Colonic mucosa (tissue), 4 donors: ENCODE measurements at regions not wholly inside any gene's neighbourhood (a gene's known extent, or its start where the extent isn't known, plus 50 kb on each side); places are given as distances from the start of the nearest gene placed in this dataset.

Experiments
- DNase-seq: peaks from one replicate; pipeline ENCODE4 v3.0.0-alpha.2; 2020
- H3K27ac ChIP-seq: fragments of 200-600 bp; one replicate; pipeline ENCODE4 v1.8.0; 2021
- H3K27me3 ChIP-seq: fragments of 200-600 bp; one replicate; pipeline ENCODE4 v1.8.0; 2021
- H3K36me3 ChIP-seq: fragments of 200-600 bp; one replicate; pipeline ENCODE4 v1.8.0; 2021
- H3K4me1 ChIP-seq: fragments of 200-600 bp; one replicate; pipeline ENCODE4 v1.8.0; 2021; ENCODE audit warnings: mild to moderate bottlenecking
- H3K4me3 ChIP-seq: fragments of 200-600 bp; one replicate; pipeline ENCODE4 v1.8.0; 2021
- H3K9ac ChIP-seq, 2 donors: one replicate each; pipeline ENCODE4 v1.7.0; 2013; ENCODE audit warnings: control low read depth in 2 of 2, low read depth in 2 of 2, low read length in 2 of 2
- H3K9me3 ChIP-seq: fragments of 200-600 bp; one replicate; pipeline ENCODE4 v1.8.0; 2021
- CTCF ChIP-seq: fragments of 200-600 bp; IDR thresholded peaks from one replicate; pipeline ENCODE4 v1.8.0; 2022; ENCODE audit warnings: antibody characterized with exemption, mild to moderate bottlenecking
- intact Hi-C: fragments of 100-400 bp; cut with DNase I; formaldehyde crosslinking; loops from one replicate; pipeline ENCODE4 v1.14.1; 2022
- donor health status: healthy.
- donor health status: DM: no; HTN: no; CAD: no.
- donor health status: DM: no; HTN: no; CAD: no.

GRCh38 chr2:128559533-128560515, 241.2 kb upstream of the HS6ST1 start:
- no peak for TF ChIP-seq CTCF
- no peak overlapping the region for H3K9ac ChIP-seq
- H3K9me3 ChIP-seq, result no peaks in the 10 kb centered on the region
- no peak for DNase-seq
- intact Hi-C loops, result no loop called here
- no peak overlapping the region for H3K27ac ChIP-seq
- H3K4me1 ChIP-seq, result no peaks in the 10 kb centered on the region
- H3K4me3 ChIP-seq, result no peak overlapping the region
- H3K36me3 ChIP-seq, result no peaks in the 10 kb centered on the region
- no peaks in the 10 kb centered on the region for H3K27me3 ChIP-seq

- Histone ChIP-seq H3K4me1 (no peaks in the 10 kb centered on the region), H3K9ac (no peak overlapping the region), H3K27me3 (no peaks in the 10 kb centered on the region), H3K9me3 (no peaks in the 10 kb centered on the region), H3K27ac (no peak overlapping the region), H3K36me3 (no peaks in the 10 kb centered on the region), H3K4me3 (no peak overlapping the region)
- intact Hi-C loops, result no loop called here
- no peak for DNase-seq
- no peak for TF ChIP-seq CTCF
Measured at GRCh38 chr2:128560718-128561117, 242.1 kb upstream of the HS6ST1 start.

- H3K27me3 ChIP-seq, result no peaks in the 10 kb centered on the region
- H3K9me3 ChIP-seq, result no peaks in the 10 kb centered on the region
- DNase-seq, result no peak
- H3K9ac ChIP-seq, result no peak overlapping the region
- H3K4me3 ChIP-seq, result no peak overlapping the region
- TF ChIP-seq CTCF, result no peak
- H3K27ac ChIP-seq, result no peak overlapping the region
- H3K4me1 ChIP-seq, result no peaks in the 10 kb centered on the region
- H3K36me3 ChIP-seq, result no peaks in the 10 kb centered on the region
- intact Hi-C loops, result no loop called here
Measured at GRCh38 chr2:128562471-128563347, 244.0 kb upstream of the HS6ST1 start.

- no peaks in the 10 kb centered on the region for H3K4me1 ChIP-seq
- H3K9me3 ChIP-seq, result no peaks in the 10 kb centered on the region
- H3K27ac ChIP-seq, result no peak overlapping the region
- intact Hi-C loops, result no loop called here
- H3K27me3 ChIP-seq, result no peaks in the 10 kb centered on the region
- no peak overlapping the region for H3K4me3 ChIP-seq
- no peaks in the 10 kb centered on the region for H3K36me3 ChIP-seq
- peak; percentile 32 for DNase-seq
- no peak overlapping the region for H3K9ac ChIP-seq
- TF ChIP-seq CTCF, result no peak
Measured at GRCh38 chr2:128563348-128563687, 244.7 kb upstream of the HS6ST1 start.

GRCh38 chr2:128564131-128564530, 245.5 kb upstream of the HS6ST1 start:
- DNase-seq, result no peak
- no peak overlapping the region for H3K4me3 ChIP-seq
- no peak for TF ChIP-seq CTCF
- no peak overlapping the region for H3K27ac ChIP-seq
- H3K36me3 ChIP-seq, result no peaks in the 10 kb centered on the region
- intact Hi-C loops, result no loop called here
- no peak overlapping the region for H3K9ac ChIP-seq
- no peaks in the 10 kb centered on the region for H3K4me1 ChIP-seq
- H3K9me3 ChIP-seq, result no peaks in the 10 kb centered on the region
- no peaks in the 10 kb centered on the region for H3K27me3 ChIP-seq
